Endothelial cell of hepatic sinusoid (primary cell): ENCODE measurements at regions not wholly inside any gene's neighbourhood (a gene's known extent, or its start where the extent isn't known, plus 50 kb on each side); places are given as distances from the start of the nearest gene placed in this dataset.
"Not testable (repeated sequence)": the region's sequence is repeated elsewhere in the genome, so short reads cannot be mapped to it uniquely, and the experiment has no call there.

ENCODE experiments used
- in situ Hi-C: cut with HindIII; loops from 2 replicates; pipeline ENCODE4 v1.10.0; 2017; ENCODE audit warnings: low sequenced_read_pairs

DNA sequence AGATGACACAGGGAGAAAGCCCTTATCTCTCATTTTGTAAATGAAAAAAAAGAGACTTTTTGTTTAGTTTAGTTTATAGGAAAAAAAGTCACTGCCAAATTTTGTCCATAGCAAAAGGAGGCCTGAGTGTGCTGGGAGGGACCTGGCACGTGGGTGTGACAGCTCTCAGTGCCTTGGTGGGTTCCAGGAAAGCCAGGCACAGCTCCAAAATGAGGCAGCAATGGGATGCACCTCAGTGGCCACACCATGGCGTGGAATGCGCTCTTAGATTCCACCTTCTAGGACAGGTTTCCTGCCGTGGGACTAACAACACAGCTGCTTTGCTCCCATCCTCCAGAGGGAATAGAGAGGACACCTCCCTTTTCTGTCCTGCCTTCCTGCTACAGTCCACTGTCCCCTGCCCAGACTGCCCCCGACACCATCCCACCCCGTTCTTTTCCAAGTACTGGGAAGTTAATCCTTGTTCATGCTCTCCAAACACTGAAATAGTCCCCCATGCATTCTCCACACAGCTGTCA lies 207.6 kb downstream of the EMP1 start:
- in situ Hi-C loops: no loop called here

DNA sequence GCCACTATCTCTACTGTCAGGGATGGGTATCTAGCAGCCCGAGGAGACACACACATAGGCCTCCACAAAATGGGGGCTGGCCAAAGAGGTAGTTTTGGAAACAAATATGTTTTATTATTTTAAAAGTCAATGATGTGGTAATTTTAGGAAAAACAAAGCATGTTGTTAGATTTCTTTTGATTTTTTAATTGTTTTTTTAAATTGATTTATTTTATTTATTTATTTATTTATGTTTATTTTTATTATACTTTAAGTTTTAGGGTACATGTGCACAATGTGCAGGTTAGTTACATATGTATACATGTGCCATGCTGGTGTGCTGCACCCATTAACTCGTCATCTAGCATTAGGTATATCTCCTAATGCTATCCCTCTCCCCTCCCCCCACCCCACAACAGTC lies 194.8 kb downstream of the EMP1 start:
- in situ Hi-C loops: not testable (repeated sequence)

DNA sequence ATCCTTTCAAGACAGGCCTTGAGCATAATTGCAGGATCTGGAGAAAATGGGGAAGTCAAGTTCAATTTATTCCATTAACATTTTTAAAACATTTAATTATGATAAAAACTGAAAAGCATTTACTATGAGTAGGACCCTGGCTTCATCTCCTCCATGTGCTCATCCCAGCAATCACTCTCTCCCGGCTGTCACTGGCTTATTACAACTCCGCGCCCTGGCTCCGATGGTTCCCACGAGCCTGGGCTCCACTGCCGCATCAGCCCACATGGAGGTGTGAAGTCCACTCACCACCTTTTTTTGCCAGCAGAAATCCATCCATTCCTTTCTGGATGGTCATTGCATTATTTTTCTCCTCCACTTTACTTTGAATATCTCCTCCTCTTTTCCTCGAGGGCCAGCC lies 194.4 kb downstream of the EMP1 start:
- in situ Hi-C loops: no loop called here

DNA sequence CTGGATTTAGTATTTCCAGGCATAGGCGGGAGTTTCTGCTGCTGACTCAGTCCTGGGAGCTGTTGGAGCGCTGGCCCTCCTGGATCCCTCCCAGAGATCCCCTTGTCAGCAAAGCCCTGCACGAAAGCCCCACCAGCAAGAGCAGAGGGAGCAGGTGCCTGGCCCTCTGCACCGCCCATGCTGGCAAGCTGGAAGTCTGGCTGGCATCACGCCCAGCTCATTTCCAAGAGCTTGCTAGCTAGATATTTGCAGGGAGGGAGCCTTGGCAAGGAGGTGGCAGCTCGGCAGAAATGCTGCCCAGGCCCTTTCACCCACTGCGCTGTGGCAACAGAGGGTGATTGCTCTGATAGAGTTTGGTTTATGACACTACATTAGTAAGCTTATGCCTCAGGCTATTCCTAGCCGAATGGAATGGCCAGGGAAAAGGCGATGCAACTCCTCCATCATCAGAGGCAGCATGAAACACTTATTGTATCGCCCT lies 193.9 kb downstream of the EMP1 start:
- in situ Hi-C loops: no loop called here

DNA sequence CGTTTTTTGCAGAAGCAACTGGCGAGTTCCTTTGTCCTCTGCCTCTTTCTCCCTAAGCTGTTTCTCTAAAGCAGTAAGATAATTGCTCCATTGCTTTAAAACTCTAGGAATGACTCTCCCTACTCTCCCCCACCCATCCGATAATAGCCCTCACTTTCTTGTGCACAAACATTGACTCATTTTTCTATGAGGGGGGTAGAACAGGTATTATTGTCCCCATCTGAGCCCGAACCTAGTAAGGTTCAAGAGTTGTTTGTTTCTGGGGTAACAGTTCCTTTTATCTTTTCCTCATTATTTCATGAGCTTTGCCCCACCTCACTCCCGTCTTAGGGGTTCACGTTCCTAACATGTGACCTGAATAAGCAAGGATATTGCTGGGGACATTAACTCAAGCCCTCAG lies 190.6 kb downstream of the EMP1 start:
- in situ Hi-C loops: no loop called here

GRCh38 chr12:13386323-13387039 lies 190.0 kb downstream of the EMP1 start:
- in situ Hi-C loops: no loop called here

- in situ Hi-C loops: no loop called here
Observed at GRCh38 chr12:13383379-13383778, 186.9 kb downstream of the EMP1 start.

GRCh38 chr12:13380297-13380696 lies 183.8 kb downstream of the EMP1 start:
- in situ Hi-C loops: no loop called here

DNA sequence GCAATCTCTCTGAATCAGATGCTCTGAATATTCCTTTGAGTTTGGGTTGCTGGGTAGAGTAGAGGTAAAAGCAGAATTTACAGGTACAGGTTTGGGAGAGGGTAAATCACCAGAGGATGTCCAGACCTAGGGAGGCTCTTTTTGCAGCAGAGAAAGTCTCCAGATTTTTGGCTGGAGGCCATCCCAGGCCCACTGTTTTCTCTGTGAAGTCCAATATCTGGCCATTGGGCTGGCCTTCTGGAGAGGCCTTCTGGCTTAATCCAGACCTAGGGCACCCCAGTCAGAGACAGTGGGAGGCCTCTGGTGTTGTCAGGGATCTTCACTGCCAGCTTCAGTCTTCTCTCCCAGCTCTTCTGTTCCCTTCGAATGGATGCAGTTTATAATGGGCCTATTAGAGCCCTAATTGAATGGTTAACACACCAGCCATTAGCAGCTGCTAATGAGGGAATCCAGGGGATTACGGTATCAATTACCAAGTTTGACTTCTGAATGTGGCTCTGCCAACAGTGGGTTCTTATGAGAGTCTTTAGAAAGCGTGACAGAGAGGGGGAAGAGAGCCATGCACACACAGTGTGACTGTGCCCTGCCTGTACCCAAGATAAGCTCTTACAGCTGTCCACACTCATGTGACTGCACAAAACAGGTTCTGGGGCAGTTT lies 183.1 kb downstream of the EMP1 start:
- in situ Hi-C loops: no loop called here

GRCh38 chr12:13377698-13378097 lies 181.2 kb downstream of the EMP1 start:
- in situ Hi-C loops: no loop called here

GRCh38 chr12:13376610-13377373 lies 180.3 kb downstream of the EMP1 start:
- in situ Hi-C loops: no loop called here

- in situ Hi-C loops: no loop called here
Observed at GRCh38 chr12:13375583-13376345, 179.2 kb downstream of the EMP1 start.

GRCh38 chr12:13374793-13375192 lies 178.3 kb downstream of the EMP1 start:
- in situ Hi-C loops: no loop called here

GRCh38 chr12:13373803-13374202 lies 177.3 kb downstream of the EMP1 start:
- in situ Hi-C loops: no loop called here

- in situ Hi-C loops: no loop called here
Observed at GRCh38 chr12:13373131-13373530, 176.6 kb downstream of the EMP1 start.

DNA sequence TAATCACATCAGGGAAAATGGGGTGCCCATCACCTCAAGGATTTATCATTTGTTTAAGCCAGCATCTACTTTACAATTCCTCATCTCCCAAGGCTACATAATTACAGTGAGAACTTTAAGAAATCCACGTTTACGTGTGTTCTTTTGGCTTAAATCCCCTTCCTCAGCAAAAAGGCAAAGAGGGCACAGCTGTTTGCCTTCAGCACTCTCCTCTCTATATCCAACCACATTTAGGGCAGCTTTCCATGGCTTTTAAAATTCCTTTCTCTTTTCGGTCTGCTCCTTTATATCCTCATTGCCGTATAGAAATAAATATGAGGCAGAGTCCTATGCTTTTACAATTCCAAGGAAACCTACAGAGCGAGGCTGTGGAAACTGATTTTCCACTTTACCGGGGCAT lies 175.9 kb downstream of the EMP1 start:
- in situ Hi-C loops: no loop called here

DNA sequence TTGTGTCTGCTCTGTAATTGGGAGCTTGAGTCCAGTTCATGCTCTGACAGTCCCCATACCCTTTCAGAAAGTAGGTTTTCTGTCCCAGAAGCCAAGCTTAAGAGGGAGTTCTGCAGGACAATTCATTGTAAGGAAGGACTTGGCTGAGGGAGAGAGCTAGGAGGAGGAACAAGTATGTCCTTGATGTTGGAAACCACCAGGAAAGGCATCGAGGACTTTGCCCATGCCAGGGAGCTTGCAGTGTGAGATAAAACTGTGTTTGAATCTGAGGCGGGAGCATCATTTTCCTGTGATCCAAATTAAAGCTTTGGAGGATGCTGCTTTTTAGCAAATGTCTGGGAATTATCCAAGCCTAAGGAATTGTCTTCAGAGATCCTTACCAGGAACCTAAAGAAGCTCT lies 175.3 kb downstream of the EMP1 start:
- in situ Hi-C loops: no loop called here

DNA sequence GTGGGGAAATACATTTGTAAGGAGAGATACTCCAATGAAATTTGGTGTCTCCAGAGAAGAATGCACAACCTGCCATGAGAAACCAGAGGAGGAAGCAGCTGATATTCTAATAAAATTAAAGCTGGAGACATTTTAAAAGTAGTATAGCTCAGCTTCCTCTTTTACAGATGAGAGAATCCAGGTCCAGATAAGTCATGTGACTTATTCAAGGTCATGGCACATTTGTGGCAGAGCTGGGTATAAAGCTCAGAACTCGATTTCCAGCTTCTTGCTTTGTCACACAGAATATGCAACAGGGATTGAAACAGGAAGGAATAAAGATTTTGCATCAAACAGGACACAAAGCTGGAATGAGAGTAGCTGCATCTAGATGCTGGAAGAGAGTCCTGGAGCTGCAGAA lies 174.8 kb downstream of the EMP1 start:
- in situ Hi-C loops: no loop called here

DNA sequence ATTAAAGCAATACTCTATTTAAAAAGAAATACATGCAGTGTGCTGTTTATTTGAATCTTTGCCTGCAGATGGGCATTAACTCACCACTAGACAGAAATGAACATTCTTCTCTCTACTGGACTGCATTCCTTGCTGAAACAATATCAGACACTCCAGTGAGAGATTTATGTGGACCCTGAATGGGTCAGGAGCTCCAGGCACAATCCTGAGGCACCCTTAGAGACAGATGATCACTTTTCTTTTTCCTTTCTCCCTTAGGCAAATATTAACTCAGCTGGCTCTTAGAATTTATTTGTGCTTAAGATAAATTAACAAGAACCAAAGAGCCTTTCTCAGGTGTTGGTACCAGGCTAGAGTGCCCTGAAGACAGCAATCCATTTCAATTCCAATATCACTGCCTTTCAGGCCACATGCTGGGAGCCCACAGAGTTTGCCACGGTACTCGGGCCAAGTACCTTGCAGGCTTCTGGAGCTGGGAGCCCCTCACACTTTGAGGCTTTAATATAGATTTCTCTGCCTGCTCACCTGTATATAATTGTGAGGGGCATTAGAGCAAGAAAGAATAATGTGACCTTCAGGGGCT lies 173.0 kb downstream of the EMP1 start:
- in situ Hi-C loops: no loop called here

DNA sequence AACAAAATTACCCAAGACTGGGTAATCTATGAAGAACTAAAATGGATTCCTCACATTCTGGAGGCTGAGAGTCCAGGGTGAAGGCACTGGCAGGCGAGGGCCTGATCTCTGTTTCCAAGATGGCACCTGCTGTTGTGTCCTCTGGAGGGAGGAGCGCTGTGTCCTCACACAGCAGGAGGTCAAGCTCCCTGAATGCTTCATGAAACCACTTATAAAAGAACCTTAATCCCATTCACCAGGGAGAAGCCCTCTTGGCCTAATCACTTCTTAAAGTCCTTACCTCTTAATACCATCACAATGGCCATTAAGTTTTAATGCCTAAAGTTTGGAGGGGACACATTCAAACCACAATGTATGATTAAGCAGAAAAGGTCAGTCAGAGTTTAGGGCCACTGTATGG lies 172.4 kb downstream of the EMP1 start:
- in situ Hi-C loops: no loop called here

GRCh38 chr12:13368431-13368830 lies 171.9 kb downstream of the EMP1 start:
- in situ Hi-C loops: no loop called here
